Kidney (tissue), 13 donors: ENCODE measurements at regions not wholly inside any gene's neighbourhood (a gene's known extent, or its start where the extent isn't known, plus 50 kb on each side); places are given as distances from the start of the nearest gene placed in this dataset.

Source experiments
- DNase-seq, 5 donors: peaks; one replicate each; pipeline ENCODE4 v3.0.0-alpha.2; 2013 to 2020
- FAIRE-seq: peaks from 2 replicates; lab custom pipeline; 2012; peaks lifted over from hg19 to GRCh38; lab: Jason Lieb, UNC
- H3K27ac ChIP-seq, 2 donors: one replicate each; pipeline ENCODE4 v1.7.0; 2013; ENCODE audit warnings: low read depth in 2 of 2, low read length in 2 of 2, inconsistent platforms in 1 of 2
- H3K27me3 ChIP-seq: one replicate; pipeline ENCODE4 v1.7.1; 2013; ENCODE audit warnings: low read length, inconsistent platforms; ENCODE audit not compliant: control insufficient read depth, insufficient read depth
- H3K36me3 ChIP-seq, 3 donors: one replicate each; pipeline versions ENCODE4 v1.7.0 to v1.7.1; 2013; ENCODE audit warnings: low read length in 3 of 3, control low read depth in 1 of 3, inconsistent platforms in 1 of 3; ENCODE audit not compliant: insufficient read depth in 3 of 3, control insufficient read depth in 2 of 3
- H3K4me1 ChIP-seq, 3 donors: one replicate each; pipeline versions ENCODE4 v1.7.0 to v1.7.1; 2013; ENCODE audit warnings: low read length in 3 of 3, inconsistent platforms in 1 of 3, low read depth in 1 of 3; ENCODE audit not compliant: control insufficient read depth in 2 of 3, insufficient read depth in 2 of 3
- H3K4me3 ChIP-seq, 3 donors: one replicate each; pipeline versions ENCODE4 v1.7.0 to v1.8.1; 2013; ENCODE audit warnings: low read length in 3 of 3, control low read depth in 1 of 3, inconsistent platforms in 1 of 3
- H3K9ac ChIP-seq, 3 donors: one replicate each; pipeline versions ENCODE4 v1.7.0 to v1.7.1; 2013; ENCODE audit warnings: low read length in 3 of 3, control low read depth in 1 of 3, inconsistent platforms in 1 of 3
- H3K9me3 ChIP-seq, 3 donors: one replicate each; pipeline versions ENCODE4 v1.7.0 to v1.7.1; 2013; ENCODE audit warnings: low read length in 3 of 3, control low read depth in 1 of 3, inconsistent platforms in 1 of 3; ENCODE audit not compliant: control insufficient read depth in 2 of 3, insufficient read depth in 1 of 3
- intact Hi-C: fragments of 100-400 bp; cut with DNase I; formaldehyde crosslinking; loops from one replicate; pipeline ENCODE4 v1.11.1; 2022
- TF ChIP-seq, protein P1 (sequence below): IDR thresholded peaks from 3 replicates; pipeline ENCODE4 v1.5.1; 2012; ENCODE audit warnings: mild to moderate bottlenecking, moderate library complexity, borderline replicate concordance; ENCODE audit not compliant: insufficient read depth; ENCODE audit errors: extremely low read depth
- donor health status: control.
- donor health status: control.
- donor health status: control.
- donor health status: control.
- donor health status: control.
- donor health status: DM: yes; HTN: yes; CAD: no.
- donor health status: Normal renal cell carcinoma (clear cell type).

DNA sequence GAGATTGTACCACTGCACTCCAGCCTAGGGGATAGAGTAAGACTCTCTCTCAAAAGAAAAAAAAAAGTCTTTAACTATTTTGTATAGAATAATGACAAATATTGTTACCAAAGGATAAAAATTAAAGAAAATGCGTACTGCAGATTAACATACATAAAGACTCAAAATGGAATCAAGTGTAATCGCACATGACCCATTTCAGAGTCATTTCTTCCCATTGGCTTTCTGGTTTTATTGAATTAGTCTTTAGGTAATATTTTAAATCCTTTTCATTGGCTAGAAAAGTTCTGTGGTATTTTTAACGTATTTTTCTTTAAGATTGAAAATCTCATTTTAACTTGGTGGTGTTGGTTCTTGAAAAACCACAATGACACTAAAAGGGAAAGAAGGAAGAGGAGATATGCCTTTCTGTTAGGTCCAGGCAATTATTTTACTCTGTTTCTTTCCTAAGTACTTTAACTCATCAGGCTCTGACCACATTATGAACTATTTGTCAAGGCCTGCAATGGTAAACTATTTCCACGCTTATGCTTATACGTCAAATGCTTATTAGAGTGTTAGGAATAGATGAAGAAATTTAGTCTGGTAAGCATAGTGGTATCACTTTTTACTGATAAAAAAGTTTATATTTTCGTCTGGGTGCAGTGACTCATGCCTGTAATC lies 52.3 kb downstream of the PLEKHG1 start:
- TF ChIP-seq, protein P1, sequence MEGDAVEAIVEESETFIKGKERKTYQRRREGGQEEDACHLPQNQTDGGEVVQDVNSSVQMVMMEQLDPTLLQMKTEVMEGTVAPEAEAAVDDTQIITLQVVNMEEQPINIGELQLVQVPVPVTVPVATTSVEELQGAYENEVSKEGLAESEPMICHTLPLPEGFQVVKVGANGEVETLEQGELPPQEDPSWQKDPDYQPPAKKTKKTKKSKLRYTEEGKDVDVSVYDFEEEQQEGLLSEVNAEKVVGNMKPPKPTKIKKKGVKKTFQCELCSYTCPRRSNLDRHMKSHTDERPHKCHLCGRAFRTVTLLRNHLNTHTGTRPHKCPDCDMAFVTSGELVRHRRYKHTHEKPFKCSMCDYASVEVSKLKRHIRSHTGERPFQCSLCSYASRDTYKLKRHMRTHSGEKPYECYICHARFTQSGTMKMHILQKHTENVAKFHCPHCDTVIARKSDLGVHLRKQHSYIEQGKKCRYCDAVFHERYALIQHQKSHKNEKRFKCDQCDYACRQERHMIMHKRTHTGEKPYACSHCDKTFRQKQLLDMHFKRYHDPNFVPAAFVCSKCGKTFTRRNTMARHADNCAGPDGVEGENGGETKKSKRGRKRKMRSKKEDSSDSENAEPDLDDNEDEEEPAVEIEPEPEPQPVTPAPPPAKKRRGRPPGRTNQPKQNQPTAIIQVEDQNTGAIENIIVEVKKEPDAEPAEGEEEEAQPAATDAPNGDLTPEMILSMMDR, result no peak
- no peak for DNase-seq
- Histone ChIP-seq H3K36me3 (no peaks in the 10 kb centered on the region), H3K27me3 (no peaks in the 10 kb centered on the region), H3K9ac (no peak overlapping the region), H3K27ac (no peak overlapping the region), H3K4me3 (no peak overlapping the region), H3K4me1 (no peaks in the 10 kb centered on the region), H3K9me3 (no peaks in the 10 kb centered on the region)
- intact Hi-C loops, result no loop called here
- FAIRE-seq, result no peak

DNA sequence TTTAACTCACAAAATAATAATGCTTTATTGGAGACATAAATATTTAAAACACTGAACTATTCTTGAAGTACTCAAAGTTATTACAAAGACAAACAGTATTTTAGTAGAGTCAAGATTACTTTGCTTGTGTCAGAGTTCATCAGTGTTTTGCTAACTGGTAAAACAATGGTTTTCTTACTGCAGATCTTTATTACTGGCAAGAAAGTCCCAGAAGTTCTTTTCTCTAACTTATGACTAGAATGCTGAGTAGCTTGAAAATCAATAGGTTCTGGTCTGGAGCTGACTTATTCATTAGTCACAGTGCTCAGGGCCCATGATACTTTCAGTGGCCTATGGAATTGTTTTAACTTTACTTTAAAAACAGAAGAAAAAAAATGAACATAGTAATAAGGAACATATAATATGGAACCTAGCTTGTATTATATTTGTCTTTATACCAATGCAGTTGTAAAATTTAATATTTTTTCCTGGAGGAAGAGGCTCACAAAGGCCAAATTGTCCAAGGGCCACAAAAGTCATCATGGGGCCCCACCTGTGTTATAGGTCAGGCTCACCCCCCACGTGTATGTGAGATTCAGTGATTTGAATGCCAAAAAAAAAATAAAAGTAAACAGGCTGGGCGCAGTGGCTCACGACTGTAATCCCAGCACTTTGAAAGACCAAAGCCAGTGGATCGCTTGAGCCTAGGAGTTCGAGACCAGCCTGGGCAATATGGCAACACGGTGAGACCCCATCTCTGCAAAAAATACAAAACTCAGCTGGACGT lies 53.3 kb downstream of the PLEKHG1 start:
- Histone ChIP-seq H3K27ac (no peak overlapping the region), H3K36me3 (no peaks in the 10 kb centered on the region), H3K4me1 (no peaks in the 10 kb centered on the region), H3K4me3 (no peak overlapping the region), H3K9me3 (no peaks in the 10 kb centered on the region), H3K9ac (no peak overlapping the region), H3K27me3 (no peaks in the 10 kb centered on the region)
- intact Hi-C loops, result no loop called here
- FAIRE-seq (no peak), DNase-seq (no peak)
- TF ChIP-seq, protein P1, result no peak

DNA sequence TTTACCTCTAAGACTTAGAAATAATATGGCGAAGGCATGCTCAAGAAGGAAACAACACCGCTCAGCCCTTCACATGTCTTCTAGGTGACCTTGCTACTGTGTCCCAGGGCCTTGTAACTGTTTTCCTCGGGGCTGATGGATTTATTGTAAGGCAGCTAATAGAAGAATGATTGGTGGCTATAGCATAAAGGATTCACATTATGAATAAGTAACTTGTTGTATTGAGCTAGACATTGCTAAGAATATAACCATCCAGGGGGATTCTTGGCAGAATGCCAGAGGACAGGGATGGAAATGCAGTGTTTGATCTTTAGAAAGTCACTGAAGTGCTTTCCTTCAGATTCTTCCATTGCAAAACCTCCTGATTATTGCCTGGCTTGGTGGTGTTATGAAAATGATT lies 54.9 kb downstream of the PLEKHG1 start:
- no peaks in the 10 kb centered on the region for H3K36me3 ChIP-seq
- H3K27ac ChIP-seq, result no peak overlapping the region
- TF ChIP-seq, protein P1, result no peak
- H3K9ac ChIP-seq, result no peak overlapping the region
- no peak for FAIRE-seq
- no peak overlapping the region for H3K4me3 ChIP-seq
- intact Hi-C loops, result no loop called here
- peaks cover 0 to 3% (median 3%) of the 10 kb centered on the region in 3 donors for H3K4me1 ChIP-seq
- no peaks in the 10 kb centered on the region for H3K27me3 ChIP-seq
- H3K9me3 ChIP-seq, result no peaks in the 10 kb centered on the region
- DNase-seq, result no peak
